ENCODE measurements at regions not wholly inside any gene's neighbourhood (a gene's known extent, or its start where the extent isn't known, plus 50 kb on each side); places are given as distances from the start of the nearest gene placed in this dataset.

DNA sequence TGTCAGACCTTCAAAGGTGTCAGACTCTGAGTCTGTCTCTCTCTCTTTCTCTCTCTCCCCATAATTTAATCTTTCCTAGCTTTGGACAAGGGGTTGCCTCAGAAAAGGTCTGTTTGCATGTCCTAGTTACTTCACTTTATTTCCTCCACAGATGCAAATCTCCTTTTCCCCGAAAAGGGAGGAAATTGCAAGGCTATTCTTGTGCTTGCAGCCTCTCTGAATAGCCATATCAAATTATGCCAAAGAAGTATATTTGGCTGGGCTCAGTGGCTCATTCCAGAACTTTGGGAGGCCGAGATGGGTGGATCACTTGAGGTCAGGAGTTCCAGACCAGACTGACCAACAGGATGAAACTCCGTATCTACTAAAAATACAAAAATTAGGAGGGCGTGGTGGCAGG is 145.6 kb upstream of the GATB start (continued):
- TF ChIP-seq, protein P1, sequence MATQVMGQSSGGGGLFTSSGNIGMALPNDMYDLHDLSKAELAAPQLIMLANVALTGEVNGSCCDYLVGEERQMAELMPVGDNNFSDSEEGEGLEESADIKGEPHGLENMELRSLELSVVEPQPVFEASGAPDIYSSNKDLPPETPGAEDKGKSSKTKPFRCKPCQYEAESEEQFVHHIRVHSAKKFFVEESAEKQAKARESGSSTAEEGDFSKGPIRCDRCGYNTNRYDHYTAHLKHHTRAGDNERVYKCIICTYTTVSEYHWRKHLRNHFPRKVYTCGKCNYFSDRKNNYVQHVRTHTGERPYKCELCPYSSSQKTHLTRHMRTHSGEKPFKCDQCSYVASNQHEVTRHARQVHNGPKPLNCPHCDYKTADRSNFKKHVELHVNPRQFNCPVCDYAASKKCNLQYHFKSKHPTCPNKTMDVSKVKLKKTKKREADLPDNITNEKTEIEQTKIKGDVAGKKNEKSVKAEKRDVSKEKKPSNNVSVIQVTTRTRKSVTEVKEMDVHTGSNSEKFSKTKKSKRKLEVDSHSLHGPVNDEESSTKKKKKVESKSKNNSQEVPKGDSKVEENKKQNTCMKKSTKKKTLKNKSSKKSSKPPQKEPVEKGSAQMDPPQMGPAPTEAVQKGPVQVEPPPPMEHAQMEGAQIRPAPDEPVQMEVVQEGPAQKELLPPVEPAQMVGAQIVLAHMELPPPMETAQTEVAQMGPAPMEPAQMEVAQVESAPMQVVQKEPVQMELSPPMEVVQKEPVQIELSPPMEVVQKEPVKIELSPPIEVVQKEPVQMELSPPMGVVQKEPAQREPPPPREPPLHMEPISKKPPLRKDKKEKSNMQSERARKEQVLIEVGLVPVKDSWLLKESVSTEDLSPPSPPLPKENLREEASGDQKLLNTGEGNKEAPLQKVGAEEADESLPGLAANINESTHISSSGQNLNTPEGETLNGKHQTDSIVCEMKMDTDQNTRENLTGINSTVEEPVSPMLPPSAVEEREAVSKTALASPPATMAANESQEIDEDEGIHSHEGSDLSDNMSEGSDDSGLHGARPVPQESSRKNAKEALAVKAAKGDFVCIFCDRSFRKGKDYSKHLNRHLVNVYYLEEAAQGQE (IDR thresholded peaks at IDR 0.05; ENCODE audit: low read depth), result no peak

GRCh38 chr4:151905197-151905596 is 144.4 kb upstream of the GATB start:
- Histone ChIP-seq H3K9me3 (ENCODE audit: control insufficient read depth in 1 of 2, insufficient read depth in 1 of 2, low read depth in 1 of 2, low read length in 2 of 2) (no peaks in the 10 kb centered on the region), H3K79me2 (ENCODE audit: insufficient read depth, low read length) (no peaks in the 10 kb centered on the region), H3K36me3 (ENCODE audit: control insufficient read depth in 1 of 2, insufficient read depth in 2 of 2, low read length in 2 of 2) (no peaks in the 10 kb centered on the region), H3K4me2 (ENCODE audit: low read length) (no peak overlapping the region), H3K4me3 (replicated peaks in 1 of 2; ENCODE audit: low read depth in 1 of 2, low read length in 2 of 2) (no peak overlapping the region), H3K27ac (ENCODE audit: low read depth, low read length) (no peak overlapping the region), H4K20me1 (ENCODE audit: insufficient read depth) (no peaks in the 10 kb centered on the region), H3K4me1 (ENCODE audit: control insufficient read depth in 1 of 2, insufficient read depth in 2 of 2, low read length in 2 of 2) (no peaks in the 10 kb centered on the region), H2AFZ (ENCODE audit: low read depth, low read length, poor library complexity, severe bottlenecking) (no peak overlapping the region), H3K9me2 (ENCODE audit: insufficient read depth) (no peaks in the 10 kb centered on the region), H3K27me3 (ENCODE audit: insufficient read depth, low read length) (no peaks in the 10 kb centered on the region; the same call in 1 of the 2 replicates), H3K9ac (ENCODE audit: low read length) (no peak overlapping the region)
- DNase-seq (ENCODE audit: low read depth, low spot score), result no peak
- intact Hi-C loops (cut with micrococcal nuclease), result no loop called here
- RAD21 ChIA-PET (ENCODE audit: low non-redundant PET in 1 of 2, low total read pairs in 2 of 2, uncharacterized antibody in 2 of 2, unreplicated experiment in 2 of 2), result no interaction called here
- POLR2A ChIA-PET, result no interaction called here
- no peak for ATAC-seq
- BruUV-seq (replicated peaks), result no TSS peak
- CTCF ChIA-PET, result no interaction called here
- TF ChIP-seq SIN3A (IDR thresholded peaks at IDR 0.05; ENCODE audit: low read depth) (no peak), RAD21 (IDR thresholded peaks at IDR 0.05; ENCODE audit: low read depth) (no peak), ZFX (IDR thresholded peaks at IDR 0.05) (no peak), SRF (IDR thresholded peaks at IDR 0.05; ENCODE audit: low read depth) (no peak), EZH2phosphoT487 (IDR thresholded peaks at IDR 0.05; ENCODE audit: borderline replicate concordance) (no peak), POLR2A (IDR thresholded peaks at IDR 0.05; ENCODE audit: borderline replicate concordance, extremely low read depth, insufficient read depth, insufficient read length) (no peak)
- TF ChIP-seq, protein P2, sequence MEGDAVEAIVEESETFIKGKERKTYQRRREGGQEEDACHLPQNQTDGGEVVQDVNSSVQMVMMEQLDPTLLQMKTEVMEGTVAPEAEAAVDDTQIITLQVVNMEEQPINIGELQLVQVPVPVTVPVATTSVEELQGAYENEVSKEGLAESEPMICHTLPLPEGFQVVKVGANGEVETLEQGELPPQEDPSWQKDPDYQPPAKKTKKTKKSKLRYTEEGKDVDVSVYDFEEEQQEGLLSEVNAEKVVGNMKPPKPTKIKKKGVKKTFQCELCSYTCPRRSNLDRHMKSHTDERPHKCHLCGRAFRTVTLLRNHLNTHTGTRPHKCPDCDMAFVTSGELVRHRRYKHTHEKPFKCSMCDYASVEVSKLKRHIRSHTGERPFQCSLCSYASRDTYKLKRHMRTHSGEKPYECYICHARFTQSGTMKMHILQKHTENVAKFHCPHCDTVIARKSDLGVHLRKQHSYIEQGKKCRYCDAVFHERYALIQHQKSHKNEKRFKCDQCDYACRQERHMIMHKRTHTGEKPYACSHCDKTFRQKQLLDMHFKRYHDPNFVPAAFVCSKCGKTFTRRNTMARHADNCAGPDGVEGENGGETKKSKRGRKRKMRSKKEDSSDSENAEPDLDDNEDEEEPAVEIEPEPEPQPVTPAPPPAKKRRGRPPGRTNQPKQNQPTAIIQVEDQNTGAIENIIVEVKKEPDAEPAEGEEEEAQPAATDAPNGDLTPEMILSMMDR (IDR thresholded peaks at IDR 0.05 in 2 of 3, conservative IDR thresholded peaks at IDR 0.05 in 1 of 3; ENCODE audit: borderline replicate concordance in 1 of 3, insufficient read depth in 1 of 3, low read depth in 2 of 3, low read length in 2 of 3), result no peak
